Tibial nerve (tissue), 4 donors: ENCODE measurements at regions not wholly inside any gene's neighbourhood (a gene's known extent, or its start where the extent isn't known, plus 50 kb on each side); places are given as distances from the start of the nearest gene placed in this dataset.

ENCODE experiments used
- CTCF ChIP-seq, 5 experiments: fragments of 200-600 bp in 3 of 5; fragments of 450-650 bp in 2 of 5; sonication (generic) in 3 of 5; IDR thresholded peaks; one replicate each; pipeline ENCODE4 v1.5.1; 2016 to 2019; ENCODE audit warnings: antibody characterized with exemption in 5 of 5, mild to moderate bottlenecking in 3 of 5, moderate library complexity in 2 of 5
- EP300 ChIP-seq, 2 donors: sonication (generic); formaldehyde crosslinking; IDR thresholded peaks; one replicate each; pipeline ENCODE4 v1.6.1; 2017; ENCODE audit warnings: antibody characterized with exemption in 2 of 2, mild to moderate bottlenecking in 1 of 2
- POLR2A ChIP-seq, 2 donors: fragments of 450-650 bp; IDR thresholded peaks; one replicate each; pipeline ENCODE4 v1.6.1; 2017; ENCODE audit warnings: antibody characterized with exemption in 2 of 2, mild to moderate bottlenecking in 2 of 2, moderate library complexity in 2 of 2

GRCh38 chr3:127103080-127103479 is 89.9 kb upstream of the PRR23E start:
- TF ChIP-seq CTCF (IDR thresholded peaks at IDR 0.05) (no peak), POLR2A (IDR thresholded peaks at IDR 0.05) (no peak), EP300 (IDR thresholded peaks at IDR 0.05) (no peak)
